ENCODE measurements at regions not wholly inside any gene's neighbourhood (a gene's known extent, or its start where the extent isn't known, plus 50 kb on each side); places are given as distances from the start of the nearest gene placed in this dataset.
"Not testable (repeated sequence)": the region's sequence is repeated elsewhere in the genome, so short reads cannot be mapped to it uniquely, and the experiment has no call there.

GRCh38 chr2:89876878-89877277 is 1185.4 kb downstream of the RPIA start:
- not testable (repeated sequence) for DNase-seq

GRCh38 chr2:89882880-89883279 is 1191.4 kb downstream of the RPIA start:
- not testable (repeated sequence) for DNase-seq

- DNase-seq, result not testable (repeated sequence)
Observed at GRCh38 chr2:89883624-89884023, 1192.2 kb downstream of the RPIA start.

GRCh38 chr2:89885071-89885470 is 1193.6 kb downstream of the RPIA start:
- DNase-seq, result not testable (repeated sequence)

- DNase-seq, result not testable (repeated sequence)
Observed at GRCh38 chr2:89888693-89889092, 1197.2 kb downstream of the RPIA start.

GRCh38 chr2:89890185-89890773 is 1198.8 kb downstream of the RPIA start:
- not testable (repeated sequence) for DNase-seq

- not testable (repeated sequence) for DNase-seq
Observed at GRCh38 chr2:89894988-89895387, 1203.5 kb downstream of the RPIA start.

GRCh38 chr2:89895629-89896028 is 1204.2 kb downstream of the RPIA start:
- DNase-seq, result not testable (repeated sequence)

GRCh38 chr2:89927018-89927417 is 1235.5 kb downstream of the RPIA start:
- DNase-seq, result not testable (repeated sequence)

GRCh38 chr2:89935436-89935835 is 1244.0 kb downstream of the RPIA start:
- not testable (repeated sequence) for DNase-seq

GRCh38 chr2:89936011-89936410 is 1244.5 kb downstream of the RPIA start:
- DNase-seq, result not testable (repeated sequence)

- not testable (repeated sequence) for DNase-seq
Observed at GRCh38 chr2:89936559-89936958, 1245.1 kb downstream of the RPIA start.

GRCh38 chr2:89938756-89939155 is 1247.3 kb downstream of the RPIA start:
- not testable (repeated sequence) for DNase-seq

GRCh38 chr2:89944267-89944666 is 1252.8 kb downstream of the RPIA start:
- DNase-seq, result not testable (repeated sequence)

GRCh38 chr2:89945004-89945616 is 1253.6 kb downstream of the RPIA start:
- not testable (repeated sequence) for DNase-seq

GRCh38 chr2:89947208-89947815 is 1255.8 kb downstream of the RPIA start:
- not testable (repeated sequence) for DNase-seq

GRCh38 chr2:89948102-89948501 is 1256.6 kb downstream of the RPIA start:
- not testable (repeated sequence) for DNase-seq

- not testable (repeated sequence) for DNase-seq
Observed at GRCh38 chr2:89950807-89951206, 1259.3 kb downstream of the RPIA start.

GRCh38 chr2:89957236-89957635 is 1265.8 kb downstream of the RPIA start:
- DNase-seq, result not testable (repeated sequence)

GRCh38 chr2:89959729-89960378 is 1268.4 kb downstream of the RPIA start:
- not testable (repeated sequence) for DNase-seq

- not testable (repeated sequence) for DNase-seq
Observed at GRCh38 chr2:89960570-89960969, 1269.1 kb downstream of the RPIA start.

- not testable (repeated sequence) for DNase-seq
Observed at GRCh38 chr2:89968567-89968966, 1277.1 kb downstream of the RPIA start.

GRCh38 chr2:89969190-89969589 is 1277.7 kb downstream of the RPIA start:
- not testable (repeated sequence) for DNase-seq

Data from stimulated activated CD4-positive, alpha-beta T cell treated with anti-CD3 and anti-CD28 coated beads, Interleukin-1b, Interleukin-23, amount 100 ng/mL, for 48 hours (primary cell).